Amniotic stem cell (primary cell): ENCODE measurements at regions not wholly inside any gene's neighbourhood (a gene's known extent, or its start where the extent isn't known, plus 50 kb on each side); places are given as distances from the start of the nearest gene placed in this dataset.
"Not testable (repeated sequence)": the region's sequence is repeated elsewhere in the genome, so short reads cannot be mapped to it uniquely, and the experiment has no call there.

Source experiments
- DNase-seq: peaks from one replicate; lab custom pipeline; 2025; lab: John Stamatoyannopoulos, UW

DNA sequence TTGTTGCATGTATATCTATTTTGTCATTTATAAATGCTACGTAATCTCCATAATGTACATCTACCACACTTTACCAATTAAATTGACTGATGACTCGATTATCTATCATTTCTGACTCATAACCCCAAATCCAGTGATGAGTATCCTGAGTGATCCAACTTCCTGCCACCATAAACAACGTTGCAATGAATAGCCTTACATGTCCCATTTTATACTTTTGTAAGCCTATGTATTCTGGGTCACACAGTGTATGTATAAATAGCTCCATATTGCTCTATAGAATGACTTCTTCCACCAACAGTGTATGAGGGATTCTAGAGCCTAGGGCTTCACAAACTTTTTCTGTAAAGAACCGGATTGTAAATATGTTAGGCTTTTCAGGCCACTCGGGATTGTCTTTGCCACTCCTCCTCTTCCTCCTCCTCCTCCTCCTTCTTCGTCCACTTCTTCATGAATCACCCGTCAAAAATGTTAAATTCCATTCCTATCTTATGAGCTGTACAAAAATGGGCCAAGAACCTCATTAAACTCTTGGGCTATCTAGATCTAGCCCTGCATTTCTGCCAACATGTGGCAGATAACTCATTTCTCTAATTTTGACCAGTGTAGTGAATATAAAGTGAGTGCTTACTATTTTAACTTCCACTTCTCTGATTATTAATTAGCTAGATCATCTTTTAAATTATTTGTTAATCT lies 672.2 kb upstream of the AMOT start:
- peak; percentile 2 for DNase-seq

DNA sequence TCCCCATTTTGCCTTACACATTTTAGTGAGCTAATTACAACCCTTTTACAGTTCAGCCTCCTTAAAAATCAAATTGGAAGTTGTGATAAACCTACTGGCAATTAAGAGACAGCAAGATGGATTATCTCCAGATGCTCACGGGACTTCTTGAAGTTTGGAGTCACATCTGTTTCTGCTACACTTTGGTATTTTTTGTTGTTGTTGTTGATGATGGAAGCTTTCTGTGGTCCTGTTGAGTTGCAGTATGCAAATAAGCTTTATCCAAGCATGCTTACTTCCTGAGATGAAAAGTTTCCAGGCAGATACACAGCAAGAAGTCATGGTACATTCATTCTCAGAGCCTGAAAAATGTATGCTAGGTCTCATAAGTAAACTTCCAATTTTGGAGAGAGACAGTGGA lies 670.0 kb upstream of the AMOT start:
- DNase-seq, result no peak

DNA sequence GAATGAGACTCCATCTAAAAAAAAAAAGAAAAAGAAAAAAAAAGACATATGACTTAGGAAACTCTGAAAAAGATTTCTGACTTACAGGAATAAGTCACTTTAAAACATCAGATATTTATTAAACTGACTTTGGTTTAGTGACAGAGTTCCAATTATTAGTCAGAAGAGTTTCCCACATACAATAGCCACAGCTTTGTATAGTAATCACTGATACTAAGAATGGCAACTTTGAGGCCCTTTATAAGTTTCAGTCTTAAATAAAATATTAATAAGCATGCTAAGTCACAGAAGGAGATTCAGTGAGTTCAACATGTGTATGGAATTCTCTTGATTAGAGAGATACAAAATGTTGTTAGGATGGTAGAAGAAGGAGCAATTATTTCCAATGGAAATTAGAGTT lies 652.3 kb upstream of the AMOT start:
- DNase-seq, result no peak

DNA sequence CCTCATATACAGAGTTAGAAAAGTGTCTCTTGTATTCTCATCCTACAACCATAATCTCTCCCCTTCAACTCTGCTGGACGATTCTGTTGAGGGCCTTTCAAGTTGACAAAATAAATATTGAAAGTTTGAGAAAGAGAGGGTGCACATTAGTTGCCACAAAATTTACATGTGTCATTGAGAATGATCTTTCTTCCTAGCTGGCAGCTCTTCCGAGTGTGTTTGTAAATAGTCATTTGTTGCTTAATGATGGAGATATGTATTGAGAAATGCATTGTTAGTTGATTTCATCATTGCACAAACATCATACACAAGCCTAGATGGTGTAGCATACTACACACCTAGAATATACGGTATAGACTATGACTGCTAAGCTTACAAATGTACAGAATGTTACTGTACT lies 632.8 kb upstream of the AMOT start:
- no peak for DNase-seq

DNA sequence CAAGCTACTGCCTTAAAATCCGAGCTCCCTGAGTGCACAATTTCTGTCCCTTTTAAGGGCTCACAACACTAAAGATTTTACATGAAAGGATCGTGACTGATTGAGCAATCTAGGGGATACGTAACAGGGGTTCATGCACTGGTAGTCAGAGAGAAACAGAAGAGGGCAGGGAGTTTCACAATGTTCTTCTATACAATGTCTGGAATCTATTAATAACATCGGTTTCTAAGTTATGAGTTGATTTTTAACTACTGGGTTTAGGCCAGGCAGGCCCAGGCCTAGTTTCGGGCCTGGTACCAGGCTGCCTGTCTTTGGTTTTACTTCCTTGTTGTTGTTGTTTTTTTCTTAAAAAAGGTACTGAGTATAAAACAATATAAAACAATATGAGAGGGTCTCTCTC lies 632.4 kb upstream of the AMOT start:
- not testable (repeated sequence) for DNase-seq

DNA sequence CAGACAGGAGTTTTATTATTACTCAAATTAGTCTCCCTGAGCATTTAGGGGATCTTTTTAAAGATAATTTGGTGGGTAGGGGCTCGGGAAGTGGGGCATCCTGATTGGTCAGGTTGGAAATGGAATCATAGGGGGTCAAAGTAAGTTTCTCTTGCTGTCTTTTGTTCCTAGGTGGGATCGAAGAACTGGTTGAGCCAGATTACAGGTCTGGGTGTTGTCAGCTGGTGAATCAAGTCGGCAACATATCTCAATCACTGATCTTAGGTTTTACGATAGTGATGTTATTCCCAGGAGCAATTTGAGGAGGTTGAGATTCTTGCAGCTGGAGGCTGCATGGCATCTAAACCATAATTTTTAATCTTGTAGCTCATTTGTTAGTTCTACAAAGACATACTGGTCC lies 629.5 kb upstream of the AMOT start:
- DNase-seq, result no peak

DNA sequence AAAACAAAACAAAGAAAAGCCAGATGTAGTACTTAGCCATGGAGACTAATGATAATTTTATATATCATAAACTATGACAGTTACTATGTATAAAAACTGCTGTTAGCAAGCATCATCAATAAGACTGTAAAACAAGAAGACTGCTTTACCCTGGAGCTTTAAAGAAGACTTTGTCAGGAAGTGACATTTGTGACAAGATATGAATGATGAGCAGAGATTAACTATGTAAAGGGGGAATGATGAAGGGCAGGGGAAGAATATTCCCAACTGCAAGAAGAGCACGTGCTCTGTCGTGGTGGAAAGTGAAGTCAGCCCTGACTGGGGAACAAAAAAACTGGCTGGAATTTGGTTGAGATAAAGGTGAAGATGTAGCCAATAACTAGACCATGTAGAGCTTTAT lies 617.1 kb upstream of the AMOT start:
- no peak for DNase-seq

DNA sequence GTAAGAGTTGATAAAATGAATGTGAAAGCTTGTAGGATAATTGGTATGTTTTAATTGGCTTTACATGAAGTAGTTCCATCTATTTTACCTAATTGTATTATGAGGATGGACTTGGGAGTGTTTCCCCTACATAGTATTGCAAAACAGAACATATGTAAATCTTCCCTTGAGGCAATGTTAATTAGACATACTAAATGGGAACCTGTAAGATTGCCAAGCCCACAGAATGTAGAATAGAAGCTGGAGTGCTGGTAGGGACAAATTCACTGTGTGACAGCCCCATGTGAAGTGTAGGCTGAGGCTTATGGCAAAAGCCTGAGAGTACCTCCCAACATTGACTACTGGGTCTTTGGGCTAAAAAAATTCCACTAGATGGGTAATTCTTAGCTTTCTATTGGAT lies 615.0 kb upstream of the AMOT start:
- no peak for DNase-seq

DNA sequence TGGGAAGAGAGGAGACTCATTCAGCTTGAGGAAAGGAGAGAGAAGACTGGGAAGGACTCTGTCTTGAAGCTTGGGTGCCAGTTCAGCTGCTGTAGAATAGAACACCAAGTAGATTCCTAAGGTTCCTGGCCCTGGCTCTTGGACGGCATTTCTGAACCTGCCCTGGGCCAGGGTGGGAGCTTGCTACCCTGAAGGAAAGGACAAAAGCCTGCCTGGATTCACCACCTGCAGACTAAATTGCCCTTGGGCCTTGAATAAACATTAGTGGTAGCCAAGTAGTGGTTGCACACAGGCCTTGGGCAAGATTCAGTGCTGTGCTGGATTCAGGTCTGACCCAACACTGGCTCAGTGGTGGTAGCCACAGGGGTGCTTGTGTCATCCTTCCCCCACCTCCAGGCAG lies 588.4 kb upstream of the AMOT start:
- DNase-seq, result no peak

DNA sequence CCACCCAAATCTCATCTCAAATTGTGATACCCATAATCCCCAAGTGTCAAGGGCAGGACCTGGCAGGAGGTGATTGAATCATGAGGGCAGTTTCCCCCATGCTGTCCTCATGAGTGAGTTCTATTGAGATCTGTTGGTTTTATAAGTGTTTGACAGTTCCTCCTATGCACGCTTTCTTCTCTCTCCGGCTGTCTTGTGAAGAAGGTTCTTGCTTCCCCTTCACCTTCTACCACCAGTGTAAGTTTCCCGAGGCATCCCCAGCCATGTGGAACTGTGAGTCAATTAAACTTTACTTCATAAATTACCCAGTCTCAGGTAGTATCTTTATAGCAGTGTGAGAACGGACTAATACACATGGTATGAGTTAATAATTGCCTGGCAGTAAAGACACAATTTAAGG lies 581.7 kb upstream of the AMOT start:
- no peak for DNase-seq

DNA sequence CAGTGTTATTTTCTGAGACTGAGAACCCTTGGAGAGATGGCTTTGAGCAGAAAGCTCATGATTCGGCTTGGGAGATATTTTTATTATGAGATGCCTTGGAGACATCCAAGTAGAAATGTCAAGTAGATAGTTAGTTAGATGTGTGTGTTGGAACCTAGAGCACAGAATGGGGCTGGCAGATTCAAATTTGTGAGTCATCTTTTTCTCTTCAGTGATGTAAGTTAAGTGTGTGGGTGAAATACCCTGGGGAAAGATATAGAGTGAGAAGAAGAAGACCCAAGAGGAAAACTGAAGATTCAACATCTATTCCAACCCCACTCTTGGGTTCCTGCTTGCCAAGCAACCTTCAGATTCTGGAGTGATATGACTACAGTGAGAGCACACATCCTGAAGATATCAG lies 580.8 kb upstream of the AMOT start:
- DNase-seq, result no peak

DNA sequence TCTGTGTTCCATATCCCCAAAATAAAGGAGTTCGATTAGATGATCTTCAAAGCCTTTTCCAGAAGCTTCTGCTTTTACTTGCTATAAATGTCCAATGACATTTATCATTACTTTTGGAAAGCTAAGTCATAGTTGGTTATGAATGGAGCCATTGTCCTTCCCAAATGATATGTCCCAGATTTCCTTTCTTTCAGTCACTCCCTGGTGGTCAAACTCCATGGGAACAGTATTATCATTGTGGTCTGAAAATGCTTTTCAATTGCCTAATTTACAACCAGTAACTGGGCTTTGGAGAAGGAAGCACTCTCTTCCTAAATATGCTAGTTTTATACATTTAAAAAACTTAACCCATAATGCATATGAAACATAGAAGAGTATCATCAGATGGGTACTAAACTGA lies 571.5 kb upstream of the AMOT start:
- DNase-seq, result no peak

DNA sequence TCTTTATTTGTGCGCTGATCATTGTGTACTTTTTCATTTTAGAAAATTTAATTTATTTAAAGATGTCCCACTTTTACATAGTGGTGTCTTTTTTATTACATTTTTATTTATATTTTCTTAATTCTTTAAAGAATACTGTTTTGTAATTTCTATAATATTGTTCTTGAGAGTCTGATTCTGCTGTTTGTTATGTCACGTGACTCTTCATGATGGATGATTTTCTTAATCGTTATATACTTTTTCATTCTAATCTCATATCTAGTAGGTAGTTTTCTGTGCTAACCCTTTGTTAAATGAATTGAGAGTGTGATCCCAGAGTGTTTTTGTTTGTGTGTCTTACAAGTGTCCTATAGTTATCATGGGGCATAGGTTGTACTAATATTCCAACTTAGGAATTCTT lies 568.2 kb upstream of the AMOT start:
- no peak for DNase-seq

DNA sequence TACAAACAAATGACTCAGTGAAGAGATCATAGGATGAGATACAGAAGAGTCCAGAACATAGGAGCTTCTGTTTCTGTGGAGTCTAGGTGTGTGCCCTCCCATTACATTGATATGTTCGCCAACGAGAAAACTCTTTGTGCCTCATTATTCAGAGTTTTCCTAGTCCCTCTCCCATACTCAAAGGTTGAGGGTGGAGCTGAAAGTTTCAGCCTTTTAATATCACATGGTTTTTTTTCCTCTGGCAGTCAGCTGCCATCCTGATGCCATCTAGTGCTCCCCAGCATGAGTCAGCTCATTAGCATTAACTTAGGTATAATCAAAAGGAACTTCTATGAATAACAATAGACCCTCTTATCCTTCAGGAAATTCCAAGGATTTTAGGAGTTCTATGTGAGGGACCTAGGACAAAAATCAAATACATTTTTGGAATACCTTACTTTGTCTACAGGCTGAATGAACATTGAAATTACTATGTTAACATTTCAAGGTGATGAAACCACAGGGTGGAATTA lies 559.6 kb upstream of the AMOT start:
- DNase-seq, result no peak

DNA sequence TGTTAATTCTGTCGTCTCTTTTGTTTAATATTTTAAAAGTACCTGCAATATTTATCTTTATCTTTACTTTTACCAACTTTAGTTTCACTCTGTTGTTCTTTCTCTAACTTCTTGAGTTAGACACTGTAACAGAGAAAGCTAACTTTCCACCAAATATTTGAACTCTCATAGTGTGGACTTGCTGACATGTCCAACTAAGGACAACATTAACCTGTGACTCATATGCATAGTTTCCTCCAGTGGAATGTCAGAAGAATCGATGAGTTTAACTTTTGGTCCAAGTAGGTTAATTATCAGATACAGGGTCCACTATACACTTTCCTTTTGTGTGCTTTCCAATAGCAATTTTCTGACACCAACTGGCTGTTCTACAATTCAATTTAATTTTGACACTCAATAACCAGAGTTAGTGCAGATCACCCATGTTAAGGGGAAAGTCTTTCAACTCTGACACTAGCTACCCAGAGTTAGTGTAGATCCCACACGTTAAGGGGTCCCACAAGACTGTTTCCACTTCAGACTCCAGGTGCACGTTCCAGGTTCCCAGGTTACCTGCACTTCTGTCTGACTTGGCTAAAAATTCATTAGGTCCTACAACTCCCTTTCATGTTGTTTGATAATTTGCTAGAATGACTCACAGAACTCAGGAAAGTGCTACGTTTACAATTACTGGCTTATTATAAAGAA lies 559.0 kb upstream of the AMOT start:
- no peak for DNase-seq

DNA sequence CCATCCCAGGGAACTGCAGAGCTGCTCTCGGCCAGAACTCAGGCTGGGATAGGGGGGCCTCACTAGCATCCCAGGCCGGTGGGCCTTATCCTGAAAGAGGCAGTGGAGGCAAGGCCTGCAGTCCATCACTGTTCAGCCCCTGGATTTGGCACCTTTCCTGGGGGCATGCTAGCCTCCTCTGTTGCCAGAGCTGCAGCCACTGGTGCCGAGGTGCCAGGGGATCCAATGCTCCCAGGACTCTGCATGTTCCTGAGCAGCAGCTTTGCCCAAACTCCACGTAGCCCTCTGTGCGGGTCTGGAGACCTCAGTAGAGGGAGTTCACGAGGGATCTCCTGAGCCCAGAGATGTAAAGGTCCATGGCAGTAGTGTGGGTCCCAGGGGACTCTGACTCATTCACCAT lies 551.7 kb upstream of the AMOT start:
- no peak for DNase-seq

DNA sequence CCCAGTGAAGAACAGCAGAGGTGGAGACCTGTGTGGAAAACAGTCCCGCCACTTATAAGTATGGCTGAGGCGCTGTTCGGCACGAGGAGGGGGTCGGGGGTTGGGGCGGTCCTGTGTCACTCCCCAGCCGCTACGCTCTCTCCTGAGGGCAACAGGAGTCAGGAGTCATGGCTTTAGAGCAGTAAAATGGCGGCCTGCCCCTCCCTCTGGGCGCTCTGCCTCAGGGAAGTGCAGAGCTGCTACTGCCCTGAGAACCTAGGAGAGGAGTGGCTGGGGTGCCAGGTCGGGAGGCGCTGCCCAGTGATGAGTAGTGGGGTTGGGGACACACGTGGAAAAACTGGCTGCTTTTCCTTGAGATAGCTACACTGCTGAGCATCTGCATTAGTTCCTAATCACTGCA lies 551.2 kb upstream of the AMOT start:
- DNase-seq, result no peak

DNA sequence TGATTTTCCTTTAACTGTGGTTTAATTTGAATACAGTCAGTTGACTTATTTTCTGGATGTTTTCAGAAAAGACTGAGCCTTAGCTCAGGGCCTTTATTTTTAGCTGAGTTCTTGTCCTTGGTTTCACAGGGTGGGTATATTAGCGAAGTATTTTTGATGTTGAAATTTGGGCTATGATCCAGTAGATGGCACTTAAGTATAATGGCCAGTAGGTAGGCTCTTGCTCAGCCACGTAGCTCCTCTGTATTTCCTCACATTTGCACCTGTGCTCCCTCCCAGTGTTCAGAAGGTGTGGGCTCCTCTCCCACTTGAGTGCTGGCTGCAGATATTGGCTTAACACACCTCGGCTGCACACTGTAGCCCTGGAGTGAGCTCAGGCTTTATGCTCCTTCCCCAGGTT lies 549.9 kb upstream of the AMOT start:
- no peak for DNase-seq

DNA sequence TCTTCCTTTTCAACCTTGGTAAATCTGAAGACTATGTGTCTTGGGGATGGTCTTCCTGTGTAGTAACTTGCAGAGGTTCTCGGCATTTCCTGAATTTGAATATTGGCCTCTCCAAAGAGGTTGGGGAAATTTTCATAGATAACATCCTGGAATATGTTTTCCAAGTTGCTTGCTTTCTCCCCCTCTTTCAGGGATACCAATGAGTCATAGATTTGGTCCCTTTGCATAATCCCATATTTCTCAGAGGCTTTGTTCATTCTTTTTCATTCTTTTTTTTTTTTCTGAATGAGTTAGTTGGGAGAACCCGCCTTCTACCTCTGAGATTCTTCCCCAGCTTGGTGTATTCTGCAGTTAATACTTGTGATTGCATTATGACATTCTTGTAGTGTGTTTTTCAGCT lies 549.2 kb upstream of the AMOT start:
- DNase-seq, result no peak

DNA sequence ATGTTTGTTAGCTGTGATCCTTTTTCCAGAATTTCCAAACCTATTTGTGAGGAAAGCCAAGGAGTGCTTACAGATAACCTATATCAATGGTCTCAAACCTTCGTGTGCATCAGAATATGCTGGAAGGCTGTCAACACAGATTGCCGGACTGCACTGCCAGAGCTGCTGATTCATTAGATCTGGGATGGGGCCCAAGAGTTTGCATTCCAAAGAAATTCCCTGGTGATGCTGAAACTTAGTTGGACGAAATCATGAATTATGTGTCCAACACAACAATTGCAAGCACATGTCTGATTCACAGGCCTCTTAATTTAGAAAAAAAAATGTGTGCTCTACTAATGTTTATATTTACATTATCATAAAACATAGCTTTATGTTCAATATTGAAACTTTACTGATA lies 544.0 kb upstream of the AMOT start:
- peak; percentile 41 for DNase-seq

DNA sequence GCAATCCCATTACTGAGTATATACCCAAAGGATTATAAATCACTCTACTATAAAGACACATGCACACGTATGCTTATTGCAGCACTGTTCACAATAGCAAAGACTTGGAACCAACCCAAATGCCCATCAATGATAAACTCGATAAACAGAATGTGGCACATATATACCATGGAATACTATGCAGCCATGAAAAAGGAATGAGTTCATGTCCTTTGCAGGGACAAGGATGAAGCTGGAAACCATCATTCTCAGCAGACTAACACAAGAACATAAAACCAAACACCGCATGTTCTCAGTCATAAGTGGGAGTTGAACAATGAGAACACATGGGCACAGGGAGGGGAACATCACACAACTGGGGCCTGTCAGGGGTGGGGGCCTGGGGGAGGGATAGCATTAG lies 532.8 kb upstream of the AMOT start:
- not testable (repeated sequence) for DNase-seq

DNA sequence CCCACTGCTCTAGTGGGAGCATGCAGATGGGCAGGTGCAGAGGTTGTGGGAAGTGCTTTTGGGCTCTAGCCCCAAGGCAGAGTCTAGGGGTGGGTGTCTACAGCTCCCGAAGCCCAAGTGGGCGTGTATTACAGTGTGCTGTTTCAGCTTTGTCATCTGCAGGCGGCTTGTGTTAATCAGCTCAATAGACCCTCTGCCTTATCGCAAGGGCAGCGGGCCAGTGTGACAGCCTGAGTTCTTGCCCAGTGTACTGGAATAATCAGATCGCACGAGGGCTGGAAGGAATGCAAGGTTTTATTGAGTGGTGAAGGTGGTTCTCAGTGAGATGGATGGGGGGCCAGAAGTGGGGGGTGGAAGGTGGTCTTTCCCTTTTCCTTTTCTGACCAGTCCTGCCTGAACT lies 529.4 kb upstream of the AMOT start:
- DNase-seq, result no peak

DNA sequence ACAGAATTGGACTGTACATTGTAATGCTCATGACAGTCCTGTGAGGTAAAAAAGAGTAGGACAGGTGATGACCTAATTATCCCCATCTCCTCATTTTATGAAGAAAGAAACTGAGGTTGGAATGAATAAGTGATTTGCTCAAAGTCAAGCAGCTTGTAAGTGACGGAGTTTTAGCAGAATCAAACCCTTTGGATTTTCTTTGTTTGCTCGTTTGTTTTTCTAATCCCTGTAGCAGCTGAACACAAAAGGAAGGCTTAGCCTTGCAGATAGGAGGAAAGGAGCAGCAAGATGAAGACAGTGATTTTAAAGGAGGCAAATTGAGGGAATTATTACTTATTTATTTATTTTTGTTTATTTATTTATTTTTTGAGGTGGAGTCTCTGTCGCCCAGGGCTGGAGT lies 528.4 kb upstream of the AMOT start:
- no peak for DNase-seq

DNA sequence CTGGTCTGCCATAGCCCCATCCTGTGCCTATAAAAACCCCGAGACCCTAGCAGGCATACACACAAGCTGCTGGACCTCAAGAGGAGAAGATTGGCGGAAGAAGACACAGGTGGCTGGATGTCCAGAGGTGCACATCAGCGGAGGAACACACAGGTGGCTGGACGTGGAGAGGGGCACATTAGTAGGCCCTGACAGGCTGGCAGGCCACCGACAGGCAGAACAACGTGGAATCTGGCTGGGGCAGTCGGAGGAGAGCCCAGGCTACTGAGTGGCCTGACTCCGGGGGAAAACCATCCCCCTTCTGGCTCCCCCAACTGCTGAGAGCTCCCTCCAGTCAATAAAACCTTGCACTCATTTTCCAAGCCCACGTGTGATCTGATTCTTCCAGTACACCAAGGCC lies 512.5 kb upstream of the AMOT start:
- no peak for DNase-seq
